HEK293 (cell line): ENCODE measurements at regions not wholly inside any gene's neighbourhood (a gene's known extent, or its start where the extent isn't known, plus 50 kb on each side); places are given as distances from the start of the nearest gene placed in this dataset.

Experiments
- CTCF ChIA-PET: fragments of 350-600 bp; formaldehyde crosslinking; extraction: SDS; loops from one replicate; lab custom pipeline; 2021; ENCODE audit warnings: antibody characterized with exemption; lab: Yijun Ruan, JAX
- POLR2A ChIA-PET: fragments of 300-600 bp; formaldehyde crosslinking; extraction: SDS; loops from one replicate; lab custom pipeline; 2020; ENCODE audit warnings: antibody characterized with exemption, inconsistent platforms; lab: Yijun Ruan, JAX
- H3K27ac ChIP-seq: fragments of 200-500 bp; sonication (Bioruptor generic); 2 replicates; pipeline ENCODE4 v1.5.1; 2014; ENCODE audit warnings: low read depth, low read length, control low read depth, inconsistent platforms; ENCODE audit errors: extremely low read depth
- H3K36me3 ChIP-seq, 2 experiments: fragments of 200-500 bp in 1 of 2; sonication (Bioruptor generic) in 1 of 2; 1 replicate in 1 of 2; 2 replicates in 1 of 2; pipeline ENCODE4 v1.5.1; 2014 to 2017; ENCODE audit warnings: inconsistent platforms in 2 of 2, low read length in 2 of 2; ENCODE audit not compliant: control insufficient read depth in 2 of 2, insufficient read depth in 1 of 2
- H3K4me1 ChIP-seq: fragments of 200-500 bp; sonication (Bioruptor generic); 2 replicates; pipeline ENCODE4 v1.5.1; 2014; ENCODE audit warnings: mild to moderate bottlenecking, low read length, inconsistent platforms; ENCODE audit not compliant: control insufficient read depth, insufficient read depth
- H3K4me3 ChIP-seq: 2 replicates; pipeline ENCODE4 v1.5.1; 2011; ENCODE audit warnings: low read depth, mild to moderate bottlenecking, control low read depth, low read length, moderate library complexity
- H3K9me3 ChIP-seq: fragments of 200-500 bp; sonication (Bioruptor generic); 2 replicates; pipeline ENCODE4 v1.5.1; 2014; ENCODE audit warnings: low read depth, low read length, inconsistent platforms; ENCODE audit not compliant: control insufficient read depth, insufficient read depth
- FEZF1 ChIP-seq: fragments of 450-650 bp; formaldehyde crosslinking; IDR thresholded peaks from 2 replicates; pipeline ENCODE4 v1.5.1; 2016; ENCODE audit warnings: missing biosample characterization, missing genetic modification characterization
- MZF1 ChIP-seq: fragments of 450-650 bp; formaldehyde crosslinking; IDR thresholded peaks from 2 replicates; pipeline ENCODE4 v1.5.1; 2017; ENCODE audit warnings: missing biosample characterization, missing genetic modification characterization, borderline replicate concordance
- PRDM1 ChIP-seq: fragments of 450-650 bp; formaldehyde crosslinking; IDR thresholded peaks from 2 replicates; pipeline ENCODE4; 2016; ENCODE audit warnings: missing biosample characterization, missing genetic modification characterization
- SP7 ChIP-seq: fragments of 450-650 bp; formaldehyde crosslinking; IDR thresholded peaks from 2 replicates; pipeline ENCODE4 v1.5.1; 2016; ENCODE audit warnings: missing biosample characterization, missing genetic modification characterization
- ZNF138 ChIP-seq: fragments of 450-650 bp; formaldehyde crosslinking; IDR thresholded peaks from 2 replicates; pipeline ENCODE4 v1.5.1; 2016; ENCODE audit warnings: missing biosample characterization, missing genetic modification characterization, borderline replicate concordance
- ZNF157 ChIP-seq: fragments of 450-650 bp; formaldehyde crosslinking; IDR thresholded peaks from 2 replicates; pipeline ENCODE4 v1.5.1; 2016; ENCODE audit warnings: missing biosample characterization, missing genetic modification characterization
- ZNF18 ChIP-seq: fragments of 450-650 bp; formaldehyde crosslinking; IDR thresholded peaks from 2 replicates; pipeline ENCODE4 v1.5.1; 2016; ENCODE audit warnings: missing biosample characterization, missing genetic modification characterization
- ZNF311 ChIP-seq: fragments of 450-650 bp; formaldehyde crosslinking; IDR thresholded peaks from 2 replicates; pipeline ENCODE4 v1.5.1; 2017; ENCODE audit warnings: missing biosample characterization, missing genetic modification characterization, borderline replicate concordance
- ZNF354C ChIP-seq: fragments of 450-650 bp; formaldehyde crosslinking; IDR thresholded peaks from 2 replicates; pipeline ENCODE4 v1.5.1; 2016; ENCODE audit warnings: missing biosample characterization, missing genetic modification characterization, low read depth, borderline replicate concordance
- ZNF394 ChIP-seq: fragments of 450-650 bp; formaldehyde crosslinking; IDR thresholded peaks from 2 replicates; pipeline ENCODE4 v1.5.1; 2016; ENCODE audit warnings: missing biosample characterization, missing genetic modification characterization, mild to moderate bottlenecking, moderate library complexity, borderline replicate concordance
- ZNF514 ChIP-seq: fragments of 450-650 bp; formaldehyde crosslinking; IDR thresholded peaks from 2 replicates; pipeline ENCODE4 v1.5.1; 2016; ENCODE audit warnings: missing biosample characterization, missing genetic modification characterization
- ZNF600 ChIP-seq: fragments of 450-650 bp; formaldehyde crosslinking; IDR thresholded peaks from 2 replicates; pipeline ENCODE4 v1.5.1; 2016; ENCODE audit warnings: missing biosample characterization, missing genetic modification characterization
- ZNF777 ChIP-seq: fragments of 450-650 bp; formaldehyde crosslinking; IDR thresholded peaks from 2 replicates; pipeline ENCODE4 v1.5.1; 2017; ENCODE audit warnings: missing biosample characterization, missing genetic modification characterization, borderline replicate concordance
- TF ChIP-seq, protein P1 (sequence below): fragments of 450-650 bp; formaldehyde crosslinking; IDR thresholded peaks from 2 replicates; pipeline ENCODE4 v1.5.1; 2016; ENCODE audit warnings: missing biosample characterization, missing genetic modification characterization
- TF ChIP-seq, protein P2 (sequence below): fragments of 450-650 bp; formaldehyde crosslinking; IDR thresholded peaks from 2 replicates; pipeline ENCODE4 v1.5.1; 2016; ENCODE audit warnings: missing biosample characterization, missing genetic modification characterization
- TF ChIP-seq, protein P3 (sequence below): fragments of 450-650 bp; formaldehyde crosslinking; conservative IDR thresholded peaks from 2 replicates; pipeline ENCODE4 v1.5.1; 2016; ENCODE audit warnings: low read depth, missing biosample characterization, missing genetic modification characterization
- TF ChIP-seq, protein P4 (sequence below): fragments of 450-650 bp; formaldehyde crosslinking; IDR thresholded peaks from 2 replicates; pipeline ENCODE4 v1.5.1; 2017; ENCODE audit warnings: missing biosample characterization, missing genetic modification characterization
- TF ChIP-seq, protein P5 (sequence below): fragments of 450-650 bp; formaldehyde crosslinking; IDR thresholded peaks from 2 replicates; pipeline ENCODE4 v1.5.0; 2017; ENCODE audit warnings: missing biosample characterization, missing genetic modification characterization, borderline replicate concordance

DNA sequence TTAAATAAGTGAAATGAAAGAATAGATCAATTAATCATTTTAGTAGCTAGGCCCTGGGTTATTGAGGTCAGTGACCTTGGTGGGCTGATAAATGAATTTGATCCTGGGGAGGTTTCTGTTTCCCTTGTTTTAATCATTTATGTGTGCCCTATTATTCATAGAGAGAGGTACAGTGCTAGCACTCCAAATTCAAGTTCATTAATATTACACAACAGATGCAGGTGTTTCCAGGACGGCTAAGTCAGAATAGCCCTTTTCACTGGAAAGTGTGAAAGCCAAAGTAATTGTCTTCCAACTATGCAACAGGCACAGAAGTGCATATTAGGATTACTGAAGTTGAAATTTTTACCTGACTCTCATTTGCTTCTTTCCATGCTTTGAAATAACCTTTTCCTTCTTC, 61.7 kb upstream of the SGK1 start:
- no peak for TF ChIP-seq ZNF777 (tag by site-specific recombination)
- TF ChIP-seq ZNF600 (tag by site-specific recombination): no peak
- TF ChIP-seq ZNF157: no peak
- TF ChIP-seq ZNF354C (tag by site-specific recombination): no peak
- no peak for TF ChIP-seq ZNF311 (tag by site-specific recombination)
- TF ChIP-seq, protein P1, sequence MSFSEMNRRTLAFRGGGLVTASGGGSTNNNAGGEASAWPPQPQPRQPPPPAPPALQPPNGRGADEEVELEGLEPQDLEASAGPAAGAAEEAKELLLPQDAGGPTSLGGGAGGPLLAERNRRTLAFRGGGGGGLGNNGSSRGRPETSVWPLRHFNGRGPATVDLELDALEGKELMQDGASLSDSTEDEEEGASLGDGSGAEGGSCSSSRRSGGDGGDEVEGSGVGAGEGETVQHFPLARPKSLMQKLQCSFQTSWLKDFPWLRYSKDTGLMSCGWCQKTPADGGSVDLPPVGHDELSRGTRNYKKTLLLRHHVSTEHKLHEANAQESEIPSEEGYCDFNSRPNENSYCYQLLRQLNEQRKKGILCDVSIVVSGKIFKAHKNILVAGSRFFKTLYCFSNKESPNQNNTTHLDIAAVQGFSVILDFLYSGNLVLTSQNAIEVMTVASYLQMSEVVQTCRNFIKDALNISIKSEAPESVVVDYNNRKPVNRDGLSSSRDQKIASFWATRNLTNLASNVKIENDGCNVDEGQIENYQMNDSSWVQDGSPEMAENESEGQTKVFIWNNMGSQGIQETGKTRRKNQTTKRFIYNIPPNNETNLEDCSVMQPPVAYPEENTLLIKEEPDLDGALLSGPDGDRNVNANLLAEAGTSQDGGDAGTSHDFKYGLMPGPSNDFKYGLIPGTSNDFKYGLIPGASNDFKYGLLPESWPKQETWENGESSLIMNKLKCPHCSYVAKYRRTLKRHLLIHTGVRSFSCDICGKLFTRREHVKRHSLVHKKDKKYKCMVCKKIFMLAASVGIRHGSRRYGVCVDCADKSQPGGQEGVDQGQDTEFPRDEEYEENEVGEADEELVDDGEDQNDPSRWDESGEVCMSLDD (tag by site-specific recombination): no peak
- TF ChIP-seq MZF1 (tag by site-specific recombination): no peak
- TF ChIP-seq FEZF1 (tag by site-specific recombination): no peak
- no peak for TF ChIP-seq SP7 (tag by site-specific recombination)
- TF ChIP-seq ZNF394 (tag by site-specific recombination): no peak
- TF ChIP-seq, protein P2, sequence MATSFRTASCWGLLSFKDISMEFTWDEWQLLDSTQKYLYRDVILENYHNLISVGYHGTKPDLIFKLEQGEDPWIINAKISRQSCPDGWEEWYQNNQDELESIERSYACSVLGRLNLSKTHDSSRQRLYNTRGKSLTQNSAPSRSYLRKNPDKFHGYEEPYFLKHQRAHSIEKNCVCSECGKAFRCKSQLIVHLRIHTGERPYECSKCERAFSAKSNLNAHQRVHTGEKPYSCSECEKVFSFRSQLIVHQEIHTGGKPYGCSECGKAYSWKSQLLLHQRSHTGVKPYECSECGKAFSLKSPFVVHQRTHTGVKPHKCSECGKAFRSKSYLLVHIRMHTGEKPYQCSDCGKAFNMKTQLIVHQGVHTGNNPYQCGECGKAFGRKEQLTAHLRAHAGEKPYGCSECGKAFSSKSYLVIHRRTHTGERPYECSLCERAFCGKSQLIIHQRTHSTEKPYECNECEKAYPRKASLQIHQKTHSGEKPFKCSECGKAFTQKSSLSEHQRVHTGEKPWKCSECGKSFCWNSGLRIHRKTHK: no peak
- Histone ChIP-seq H3K4me3 (no peak overlapping the region), H3K4me1 (peaks cover 7% of the 10 kb centered on the region), H3K9me3 (no peaks in the 10 kb centered on the region), H3K36me3 (no peaks in the 10 kb centered on the region), H3K27ac (no peak overlapping the region)
- ChIA-PET POLR2A (no interaction called here), CTCF (no interaction called here)

- CTCF ChIA-PET: interaction anchor here (0.6 to 1.1 kb wide), 2 partner anchors 201 to 205 kb away, joined by 3 read pairs; no protein-coding TSS in a partner anchor
- POLR2A ChIA-PET: no interaction called here
- Histone ChIP-seq H3K4me1 (peaks cover 7% of the 10 kb centered on the region), H3K4me3 (no peak overlapping the region), H3K36me3 (no peaks in the 10 kb centered on the region), H3K9me3 (no peaks in the 10 kb centered on the region), H3K27ac (no peak overlapping the region)
- TF ChIP-seq, protein P2: no peak
- TF ChIP-seq, protein P3, sequence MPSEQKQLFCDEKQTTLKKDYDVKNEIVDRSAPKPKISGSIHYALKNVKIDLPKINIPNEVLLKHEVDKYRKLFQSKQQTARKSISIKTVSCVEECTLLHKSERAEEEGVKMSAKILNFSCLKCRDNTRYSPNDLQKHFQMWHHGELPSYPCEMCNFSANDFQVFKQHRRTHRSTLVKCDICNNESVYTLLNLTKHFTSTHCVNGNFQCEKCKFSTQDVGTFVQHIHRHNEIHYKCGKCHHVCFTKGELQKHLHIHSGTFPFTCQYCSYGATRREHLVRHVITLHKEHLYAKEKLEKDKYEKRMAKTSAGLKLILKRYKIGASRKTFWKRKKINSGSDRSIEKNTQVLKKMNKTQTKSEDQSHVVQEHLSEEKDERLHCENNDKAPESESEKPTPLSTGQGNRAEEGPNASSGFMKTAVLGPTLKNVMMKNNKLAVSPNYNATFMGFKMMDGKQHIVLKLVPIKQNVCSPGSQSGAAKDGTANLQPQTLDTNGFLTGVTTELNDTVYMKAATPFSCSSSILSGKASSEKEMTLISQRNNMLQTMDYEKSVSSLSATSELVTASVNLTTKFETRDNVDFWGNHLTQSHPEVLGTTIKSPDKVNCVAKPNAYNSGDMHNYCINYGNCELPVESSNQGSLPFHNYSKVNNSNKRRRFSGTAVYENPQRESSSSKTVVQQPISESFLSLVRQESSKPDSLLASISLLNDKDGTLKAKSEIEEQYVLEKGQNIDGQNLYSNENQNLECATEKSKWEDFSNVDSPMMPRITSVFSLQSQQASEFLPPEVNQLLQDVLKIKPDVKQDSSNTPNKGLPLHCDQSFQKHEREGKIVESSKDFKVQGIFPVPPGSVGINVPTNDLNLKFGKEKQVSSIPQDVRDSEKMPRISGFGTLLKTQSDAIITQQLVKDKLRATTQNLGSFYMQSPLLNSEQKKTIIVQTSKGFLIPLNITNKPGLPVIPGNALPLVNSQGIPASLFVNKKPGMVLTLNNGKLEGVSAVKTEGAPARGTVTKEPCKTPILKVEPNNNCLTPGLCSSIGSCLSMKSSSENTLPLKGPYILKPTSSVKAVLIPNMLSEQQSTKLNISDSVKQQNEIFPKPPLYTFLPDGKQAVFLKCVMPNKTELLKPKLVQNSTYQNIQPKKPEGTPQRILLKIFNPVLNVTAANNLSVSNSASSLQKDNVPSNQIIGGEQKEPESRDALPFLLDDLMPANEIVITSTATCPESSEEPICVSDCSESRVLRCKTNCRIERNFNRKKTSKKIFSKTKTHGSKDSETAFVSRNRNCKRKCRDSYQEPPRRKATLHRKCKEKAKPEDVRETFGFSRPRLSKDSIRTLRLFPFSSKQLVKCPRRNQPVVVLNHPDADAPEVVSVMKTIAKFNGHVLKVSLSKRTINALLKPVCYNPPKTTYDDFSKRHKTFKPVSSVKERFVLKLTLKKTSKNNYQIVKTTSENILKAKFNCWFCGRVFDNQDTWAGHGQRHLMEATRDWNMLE (tag by site-specific recombination): no peak
- no peak for TF ChIP-seq ZNF138
- TF ChIP-seq, protein P4, sequence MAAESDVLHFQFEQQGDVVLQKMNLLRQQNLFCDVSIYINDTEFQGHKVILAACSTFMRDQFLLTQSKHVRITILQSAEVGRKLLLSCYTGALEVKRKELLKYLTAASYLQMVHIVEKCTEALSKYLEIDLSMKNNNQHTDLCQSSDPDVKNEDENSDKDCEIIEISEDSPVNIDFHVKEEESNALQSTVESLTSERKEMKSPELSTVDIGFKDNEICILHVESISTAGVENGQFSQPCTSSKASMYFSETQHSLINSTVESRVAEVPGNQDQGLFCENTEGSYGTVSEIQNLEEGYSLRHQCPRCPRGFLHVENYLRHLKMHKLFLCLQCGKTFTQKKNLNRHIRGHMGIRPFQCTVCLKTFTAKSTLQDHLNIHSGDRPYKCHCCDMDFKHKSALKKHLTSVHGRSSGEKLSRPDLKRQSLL (tag by site-specific recombination): no peak
- no peak for TF ChIP-seq ZNF514 (tag by site-specific recombination)
- TF ChIP-seq ZNF600 (tag by site-specific recombination): no peak
- TF ChIP-seq PRDM1 (tag by site-specific recombination): no peak
- TF ChIP-seq ZNF18: no peak
- TF ChIP-seq, protein P5, sequence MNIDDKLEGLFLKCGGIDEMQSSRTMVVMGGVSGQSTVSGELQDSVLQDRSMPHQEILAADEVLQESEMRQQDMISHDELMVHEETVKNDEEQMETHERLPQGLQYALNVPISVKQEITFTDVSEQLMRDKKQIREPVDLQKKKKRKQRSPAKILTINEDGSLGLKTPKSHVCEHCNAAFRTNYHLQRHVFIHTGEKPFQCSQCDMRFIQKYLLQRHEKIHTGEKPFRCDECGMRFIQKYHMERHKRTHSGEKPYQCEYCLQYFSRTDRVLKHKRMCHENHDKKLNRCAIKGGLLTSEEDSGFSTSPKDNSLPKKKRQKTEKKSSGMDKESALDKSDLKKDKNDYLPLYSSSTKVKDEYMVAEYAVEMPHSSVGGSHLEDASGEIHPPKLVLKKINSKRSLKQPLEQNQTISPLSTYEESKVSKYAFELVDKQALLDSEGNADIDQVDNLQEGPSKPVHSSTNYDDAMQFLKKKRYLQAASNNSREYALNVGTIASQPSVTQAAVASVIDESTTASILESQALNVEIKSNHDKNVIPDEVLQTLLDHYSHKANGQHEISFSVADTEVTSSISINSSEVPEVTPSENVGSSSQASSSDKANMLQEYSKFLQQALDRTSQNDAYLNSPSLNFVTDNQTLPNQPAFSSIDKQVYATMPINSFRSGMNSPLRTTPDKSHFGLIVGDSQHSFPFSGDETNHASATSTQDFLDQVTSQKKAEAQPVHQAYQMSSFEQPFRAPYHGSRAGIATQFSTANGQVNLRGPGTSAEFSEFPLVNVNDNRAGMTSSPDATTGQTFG (tag by site-specific recombination): no peak
These were observed 61.2 kb upstream of the SGK1 start for GRCh38 chr6:134379076-134379475.
